ENCODE measurements at regions not wholly inside any gene's neighbourhood (a gene's known extent, or its start where the extent isn't known, plus 50 kb on each side); places are given as distances from the start of the nearest gene placed in this dataset.

DNA sequence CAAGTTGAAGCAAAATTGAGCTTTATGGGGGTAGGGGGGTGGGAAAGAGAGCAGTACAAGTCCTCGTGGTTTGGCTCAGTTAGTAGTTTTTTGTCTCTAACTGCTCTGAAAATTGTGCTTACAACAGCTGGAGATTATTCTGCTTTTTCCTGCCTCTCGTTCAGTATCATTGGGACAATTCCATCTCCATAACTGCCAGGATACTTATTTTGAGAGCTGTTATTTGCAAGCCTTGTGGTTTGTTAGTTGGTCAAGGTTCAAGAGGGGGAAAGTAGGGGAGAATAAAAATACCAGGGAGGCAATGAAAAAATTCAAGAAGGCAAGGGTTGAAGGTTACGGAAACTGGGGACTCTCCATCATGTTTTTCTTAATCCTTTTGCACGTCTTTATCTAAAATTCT is 811.8 kb upstream of the ADGRL2 start:
- no peak overlapping the region for H3K27ac ChIP-seq
- no peak overlapping the region for H3K4me3 ChIP-seq
- ATAC-seq (ENCODE audit: insufficient number of reproducible peaks, low FRiP score, low read depth): no peak
- H3K36me3 ChIP-seq: no peaks in the 10 kb centered on the region
- TF ChIP-seq, protein P1, sequence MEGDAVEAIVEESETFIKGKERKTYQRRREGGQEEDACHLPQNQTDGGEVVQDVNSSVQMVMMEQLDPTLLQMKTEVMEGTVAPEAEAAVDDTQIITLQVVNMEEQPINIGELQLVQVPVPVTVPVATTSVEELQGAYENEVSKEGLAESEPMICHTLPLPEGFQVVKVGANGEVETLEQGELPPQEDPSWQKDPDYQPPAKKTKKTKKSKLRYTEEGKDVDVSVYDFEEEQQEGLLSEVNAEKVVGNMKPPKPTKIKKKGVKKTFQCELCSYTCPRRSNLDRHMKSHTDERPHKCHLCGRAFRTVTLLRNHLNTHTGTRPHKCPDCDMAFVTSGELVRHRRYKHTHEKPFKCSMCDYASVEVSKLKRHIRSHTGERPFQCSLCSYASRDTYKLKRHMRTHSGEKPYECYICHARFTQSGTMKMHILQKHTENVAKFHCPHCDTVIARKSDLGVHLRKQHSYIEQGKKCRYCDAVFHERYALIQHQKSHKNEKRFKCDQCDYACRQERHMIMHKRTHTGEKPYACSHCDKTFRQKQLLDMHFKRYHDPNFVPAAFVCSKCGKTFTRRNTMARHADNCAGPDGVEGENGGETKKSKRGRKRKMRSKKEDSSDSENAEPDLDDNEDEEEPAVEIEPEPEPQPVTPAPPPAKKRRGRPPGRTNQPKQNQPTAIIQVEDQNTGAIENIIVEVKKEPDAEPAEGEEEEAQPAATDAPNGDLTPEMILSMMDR (IDR thresholded peaks at IDR 0.05): no peak
- no peak for DNase-seq (ENCODE audit: low spot score)
- H3K4me1 ChIP-seq (ENCODE audit: control insufficient read depth in 1 of 2, low read depth in 2 of 2): no peaks in the 10 kb centered on the region
- H3K27me3 ChIP-seq (replicated peaks; ENCODE audit: insufficient read depth): no peaks in the 10 kb centered on the region
- no peaks in the 10 kb centered on the region for H3K9me3 ChIP-seq

DNA sequence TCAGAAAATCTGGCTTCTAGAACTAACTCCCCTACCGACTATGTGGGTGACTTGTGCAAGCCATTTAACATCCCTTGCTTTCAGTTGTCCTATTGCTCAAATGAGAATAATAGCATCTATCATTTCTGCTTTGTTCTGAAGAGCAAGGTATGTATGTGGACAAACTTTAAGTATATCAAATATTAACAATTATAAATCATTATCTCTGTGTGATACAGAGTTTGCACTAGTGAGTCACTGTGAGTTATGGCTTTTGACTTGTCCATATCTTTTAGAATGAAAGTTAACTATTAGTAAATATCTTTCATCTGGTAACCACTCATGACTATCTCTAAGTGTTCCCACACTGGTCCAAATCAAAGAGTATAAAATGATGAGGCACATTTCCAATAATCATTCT is 812.9 kb upstream of the ADGRL2 start:
- Histone ChIP-seq H3K9me3 (no peaks in the 10 kb centered on the region), H3K36me3 (no peaks in the 10 kb centered on the region), H3K27me3 (replicated peaks; ENCODE audit: insufficient read depth) (no peaks in the 10 kb centered on the region), H3K4me3 (no peak overlapping the region), H3K27ac (no peak overlapping the region), H3K4me1 (ENCODE audit: control insufficient read depth in 1 of 2, low read depth in 2 of 2) (no peaks in the 10 kb centered on the region)
- DNase-seq (ENCODE audit: low spot score) (no peak), ATAC-seq (ENCODE audit: insufficient number of reproducible peaks, low FRiP score, low read depth) (no peak)
- TF ChIP-seq, protein P1 (IDR thresholded peaks at IDR 0.05): no peak

DNA sequence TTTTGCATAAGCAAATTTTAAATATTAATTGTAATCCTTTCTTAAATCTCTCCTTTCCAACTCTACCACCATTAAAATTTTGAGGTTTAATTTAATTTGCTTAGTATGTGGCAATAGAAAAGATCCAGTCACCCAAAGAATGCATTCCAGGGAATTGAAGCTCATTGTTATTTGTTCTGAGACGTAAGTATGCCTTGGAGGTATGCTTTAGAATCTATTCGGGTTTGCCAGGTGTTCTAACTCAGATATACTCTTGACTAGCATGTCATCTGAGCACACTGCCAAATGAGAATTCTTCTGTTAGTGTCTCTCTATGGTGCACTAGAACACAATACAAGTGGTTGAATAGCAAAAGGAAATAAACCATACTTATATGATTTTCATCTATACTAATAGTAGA is 813.6 kb upstream of the ADGRL2 start:
- Histone ChIP-seq H3K36me3 (no peaks in the 10 kb centered on the region), H3K9me3 (no peaks in the 10 kb centered on the region), H3K27me3 (replicated peaks; ENCODE audit: insufficient read depth) (no peaks in the 10 kb centered on the region), H3K27ac (no peak overlapping the region), H3K4me3 (no peak overlapping the region), H3K4me1 (ENCODE audit: control insufficient read depth in 1 of 2, low read depth in 2 of 2) (no peaks in the 10 kb centered on the region)
- TF ChIP-seq, protein P1 (IDR thresholded peaks at IDR 0.05): no peak
- DNase-seq (ENCODE audit: low spot score): no peak
- no peak for ATAC-seq (ENCODE audit: insufficient number of reproducible peaks, low FRiP score, low read depth)

DNA sequence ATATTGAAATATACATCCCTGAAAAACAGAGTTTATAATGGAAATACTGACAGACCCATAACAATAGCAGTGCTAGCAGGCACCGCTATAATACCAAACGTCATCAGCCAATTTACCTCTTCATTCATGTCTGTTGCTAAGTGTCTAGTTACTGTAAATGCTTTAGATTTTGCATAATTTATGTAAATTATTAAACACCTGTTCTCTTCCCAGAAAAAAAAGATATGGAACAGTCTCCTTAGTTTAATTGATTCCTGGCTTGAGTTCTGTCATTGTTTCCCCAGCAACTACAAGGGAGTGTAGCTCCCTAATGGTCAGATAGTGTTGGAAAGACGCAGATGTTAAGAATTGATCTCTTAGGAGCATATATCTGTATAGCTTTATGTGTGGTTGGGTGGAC is 817.9 kb upstream of the ADGRL2 start:
- Histone ChIP-seq H3K4me1 (ENCODE audit: control insufficient read depth in 1 of 2, low read depth in 2 of 2) (no peaks in the 10 kb centered on the region), H3K9me3 (no peaks in the 10 kb centered on the region), H3K36me3 (no peaks in the 10 kb centered on the region), H3K4me3 (no peak overlapping the region), H3K27ac (no peak overlapping the region), H3K27me3 (replicated peaks; ENCODE audit: insufficient read depth) (no peaks in the 10 kb centered on the region)
- DNase-seq (ENCODE audit: low spot score) (no peak), ATAC-seq (ENCODE audit: insufficient number of reproducible peaks, low FRiP score, low read depth) (no peak)
- TF ChIP-seq, protein P1 (IDR thresholded peaks at IDR 0.05): no peak

DNA sequence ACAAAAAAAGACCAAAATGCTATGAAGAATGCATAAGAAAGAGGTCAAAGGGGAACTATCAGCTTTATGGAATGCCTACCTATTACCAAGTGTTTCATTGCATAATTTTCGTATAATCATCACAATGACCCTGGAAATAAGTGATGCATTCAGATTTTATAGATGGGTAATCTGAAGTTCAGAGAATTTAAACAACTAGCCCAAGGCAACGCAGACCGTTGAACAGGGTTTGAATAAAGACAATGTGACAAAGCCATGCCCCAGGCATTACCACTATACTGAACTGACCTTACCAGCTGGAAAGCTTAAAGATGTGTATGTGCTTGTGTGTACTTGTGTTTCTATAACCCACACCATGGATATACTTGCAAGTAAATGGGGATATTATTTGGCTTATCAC is 827.6 kb upstream of the ADGRL2 start:
- H3K4me3 ChIP-seq: no peak overlapping the region
- ATAC-seq (ENCODE audit: insufficient number of reproducible peaks, low FRiP score, low read depth) (no peak), DNase-seq (ENCODE audit: low spot score) (no peak)
- TF ChIP-seq, protein P1 (IDR thresholded peaks at IDR 0.05): no peak
- no peaks in the 10 kb centered on the region for H3K36me3 ChIP-seq
- H3K27ac ChIP-seq: no peak overlapping the region
- H3K4me1 ChIP-seq (ENCODE audit: control insufficient read depth in 1 of 2, low read depth in 2 of 2): no peaks in the 10 kb centered on the region
- H3K9me3 ChIP-seq: no peaks in the 10 kb centered on the region
- no peaks in the 10 kb centered on the region for H3K27me3 ChIP-seq (replicated peaks; ENCODE audit: insufficient read depth)
